Testis (tissue), 2 donors: ENCODE measurements at regions not wholly inside any gene's neighbourhood (a gene's known extent, or its start where the extent isn't known, plus 50 kb on each side); places are given as distances from the start of the nearest gene placed in this dataset.
"Not testable (repeated sequence)": the region's sequence is repeated elsewhere in the genome, so short reads cannot be mapped to it uniquely, and the experiment has no call there.

ENCODE experiments used
- CTCF ChIP-seq, 3 experiments: fragments of 450-650 bp in 2 of 3; fragments of 200-600 bp in 1 of 3; sonication (generic) in 1 of 3; IDR thresholded peaks; one replicate each; pipeline ENCODE4 v1.5.1; 2016 to 2019; ENCODE audit warnings: antibody characterized with exemption in 3 of 3, mild to moderate bottlenecking in 2 of 3, moderate library complexity in 1 of 3
- POLR2A ChIP-seq: fragments of 450-650 bp; IDR thresholded peaks from one replicate; pipeline ENCODE4 v1.6.1; 2017; ENCODE audit warnings: antibody characterized with exemption, mild to moderate bottlenecking, moderate library complexity

GRCh38 chr2:142489631-142490030 lies 358.8 kb upstream of the LRP1B start:
- TF ChIP-seq CTCF (IDR thresholded peaks at IDR 0.05); POLR2A: not testable (repeated sequence)
